ENCODE measurements at regions not wholly inside any gene's neighbourhood (a gene's known extent, or its start where the extent isn't known, plus 50 kb on each side); places are given as distances from the start of the nearest gene placed in this dataset.
"Not testable (repeated sequence)": the region's sequence is repeated elsewhere in the genome, so short reads cannot be mapped to it uniquely, and the experiment has no call there.

- TF ChIP-seq POLR2AphosphoS5 (IDR thresholded peaks at IDR 0.05; ENCODE audit: insufficient read depth in 1 of 2, low read depth in 1 of 2): no peak
- no peak for TF ChIP-seq POLR2A (IDR thresholded peaks at IDR 0.05)
- TF ChIP-seq CTCF (IDR thresholded peaks at IDR 0.05): no peak
These were observed 452.4 kb upstream of the PHF14 start for GRCh38 chr7:10521306-10521705.

GRCh38 chr7:10533429-10533828 is 440.2 kb upstream of the PHF14 start:
- H3K27me3 ChIP-seq; H3K4me3 ChIP-seq; DNase-seq (ENCODE audit: extremely low spot score in 2 of 2); H3K4me1 ChIP-seq; intact Hi-C loops (cut with DNase I); H3K9me3 ChIP-seq; H3K36me3 ChIP-seq; H3K27ac ChIP-seq: not testable (repeated sequence)

More at GRCh38 chr7:10521306-10521705, 452.4 kb upstream of the PHF14 start:
- Histone ChIP-seq H3K4me1 (no peaks in the 10 kb centered on the region), H3K27ac (no peak overlapping the region), H3K9me3 (no peaks in the 10 kb centered on the region), H3K27me3 (no peaks in the 10 kb centered on the region), H3K36me3 (no peaks in the 10 kb centered on the region), H3K4me3 (no peak overlapping the region)
- intact Hi-C loops (cut with DNase I): no loop called here
- no peak for DNase-seq (ENCODE audit: extremely low spot score in 2 of 2)

GRCh38 chr7:10536561-10536960 is 437.1 kb upstream of the PHF14 start:
- DNase-seq (ENCODE audit: extremely low spot score in 2 of 2): no peak
- Histone ChIP-seq H3K36me3 (no peaks in the 10 kb centered on the region), H3K9me3 (no peaks in the 10 kb centered on the region), H3K27me3 (no peaks in the 10 kb centered on the region), H3K4me1 (no peaks in the 10 kb centered on the region), H3K27ac (no peak overlapping the region), H3K4me3 (no peak overlapping the region)
- intact Hi-C loops (cut with DNase I): no loop called here
- TF ChIP-seq POLR2A (IDR thresholded peaks at IDR 0.05) (no peak), CTCF (IDR thresholded peaks at IDR 0.05) (no peak), POLR2AphosphoS5 (IDR thresholded peaks at IDR 0.05; ENCODE audit: insufficient read depth in 1 of 2, low read depth in 1 of 2) (no peak)

- intact Hi-C loops (cut with DNase I): no loop called here
- Histone ChIP-seq H3K27ac (no peak overlapping the region), H3K4me3 (no peak overlapping the region), H3K9me3 (no peaks in the 10 kb centered on the region), H3K27me3 (no peaks in the 10 kb centered on the region), H3K36me3 (no peaks in the 10 kb centered on the region), H3K4me1 (no peaks in the 10 kb centered on the region)
- TF ChIP-seq CTCF (IDR thresholded peaks at IDR 0.05) (no peak), POLR2AphosphoS5 (IDR thresholded peaks at IDR 0.05; ENCODE audit: insufficient read depth in 1 of 2, low read depth in 1 of 2) (no peak), POLR2A (IDR thresholded peaks at IDR 0.05) (no peak)
- DNase-seq (ENCODE audit: extremely low spot score in 2 of 2): no peak
These were observed 435.9 kb upstream of the PHF14 start for GRCh38 chr7:10537764-10538163.

- no peak for DNase-seq (ENCODE audit: extremely low spot score in 2 of 2)
- intact Hi-C loops (cut with DNase I): no loop called here
- Histone ChIP-seq H3K27me3 (no peaks in the 10 kb centered on the region), H3K27ac (no peak overlapping the region), H3K9me3 (no peaks in the 10 kb centered on the region), H3K36me3 (no peaks in the 10 kb centered on the region), H3K4me1 (no peaks in the 10 kb centered on the region), H3K4me3 (no peak overlapping the region)
- no peak for TF ChIP-seq POLR2AphosphoS5 (IDR thresholded peaks at IDR 0.05; ENCODE audit: insufficient read depth in 1 of 2, low read depth in 1 of 2)
These were observed 416.3 kb upstream of the PHF14 start for GRCh38 chr7:10557375-10557774.

GRCh38 chr7:10560497-10560896 is 413.2 kb upstream of the PHF14 start:
- H3K4me3 ChIP-seq: no peak overlapping the region
- intact Hi-C loops (cut with DNase I): no loop called here
- no peaks in the 10 kb centered on the region for H3K36me3 ChIP-seq
- TF ChIP-seq POLR2A (IDR thresholded peaks at IDR 0.05): no peak
- no peak for TF ChIP-seq CTCF (IDR thresholded peaks at IDR 0.05)
- TF ChIP-seq POLR2AphosphoS5 (IDR thresholded peaks at IDR 0.05; ENCODE audit: insufficient read depth in 1 of 2, low read depth in 1 of 2): no peak
- H3K9me3 ChIP-seq: no peaks in the 10 kb centered on the region
- no peak overlapping the region for H3K27ac ChIP-seq
- DNase-seq (ENCODE audit: extremely low spot score in 2 of 2): no peak
- H3K27me3 ChIP-seq: no peaks in the 10 kb centered on the region
- no peaks in the 10 kb centered on the region for H3K4me1 ChIP-seq
